Epithelial cell of esophagus (primary cell): ENCODE measurements at regions not wholly inside any gene's neighbourhood (a gene's known extent, or its start where the extent isn't known, plus 50 kb on each side); places are given as distances from the start of the nearest gene placed in this dataset.

Experiments
- DNase-seq: peaks from one replicate; pipeline ENCODE4 v3.0.0; 2010; ENCODE audit warnings: low read depth
- H3K4me3 ChIP-seq: 2 replicates; pipeline ENCODE4 v1.5.1; 2011; ENCODE audit warnings: mild to moderate bottlenecking, low read length, control low read depth
- TF ChIP-seq, protein P1 (sequence below): IDR thresholded peaks from 2 replicates; pipeline ENCODE4 v1.5.1; 2011; ENCODE audit warnings: low read depth, mild to moderate bottlenecking, low read length, control low read depth, inconsistent platforms; ENCODE audit not compliant: insufficient read depth; ENCODE audit errors: missing control alignments

DNA sequence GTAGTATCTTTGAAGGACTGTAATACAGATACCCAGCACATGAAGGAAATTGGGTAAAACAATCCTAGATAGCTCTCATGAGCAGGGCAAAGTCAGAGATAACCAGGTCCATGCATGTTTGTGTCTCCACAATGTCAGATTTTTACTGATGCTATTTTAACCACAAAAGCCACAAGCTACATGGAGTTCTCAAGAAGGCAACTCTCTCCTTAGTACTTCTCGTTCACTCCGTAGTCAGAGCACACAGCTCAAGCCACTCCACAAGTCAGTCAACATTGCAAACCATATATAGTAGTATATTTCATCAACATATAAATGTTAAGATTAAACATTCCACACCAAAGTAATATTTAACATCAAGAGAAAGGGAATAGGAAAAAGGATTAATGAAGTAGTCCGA, 98.0 kb upstream of the PIK3CG start:
- DNase-seq: no peak
- TF ChIP-seq, protein P1, sequence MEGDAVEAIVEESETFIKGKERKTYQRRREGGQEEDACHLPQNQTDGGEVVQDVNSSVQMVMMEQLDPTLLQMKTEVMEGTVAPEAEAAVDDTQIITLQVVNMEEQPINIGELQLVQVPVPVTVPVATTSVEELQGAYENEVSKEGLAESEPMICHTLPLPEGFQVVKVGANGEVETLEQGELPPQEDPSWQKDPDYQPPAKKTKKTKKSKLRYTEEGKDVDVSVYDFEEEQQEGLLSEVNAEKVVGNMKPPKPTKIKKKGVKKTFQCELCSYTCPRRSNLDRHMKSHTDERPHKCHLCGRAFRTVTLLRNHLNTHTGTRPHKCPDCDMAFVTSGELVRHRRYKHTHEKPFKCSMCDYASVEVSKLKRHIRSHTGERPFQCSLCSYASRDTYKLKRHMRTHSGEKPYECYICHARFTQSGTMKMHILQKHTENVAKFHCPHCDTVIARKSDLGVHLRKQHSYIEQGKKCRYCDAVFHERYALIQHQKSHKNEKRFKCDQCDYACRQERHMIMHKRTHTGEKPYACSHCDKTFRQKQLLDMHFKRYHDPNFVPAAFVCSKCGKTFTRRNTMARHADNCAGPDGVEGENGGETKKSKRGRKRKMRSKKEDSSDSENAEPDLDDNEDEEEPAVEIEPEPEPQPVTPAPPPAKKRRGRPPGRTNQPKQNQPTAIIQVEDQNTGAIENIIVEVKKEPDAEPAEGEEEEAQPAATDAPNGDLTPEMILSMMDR: no peak
- H3K4me3 ChIP-seq: no peak overlapping the region

DNA sequence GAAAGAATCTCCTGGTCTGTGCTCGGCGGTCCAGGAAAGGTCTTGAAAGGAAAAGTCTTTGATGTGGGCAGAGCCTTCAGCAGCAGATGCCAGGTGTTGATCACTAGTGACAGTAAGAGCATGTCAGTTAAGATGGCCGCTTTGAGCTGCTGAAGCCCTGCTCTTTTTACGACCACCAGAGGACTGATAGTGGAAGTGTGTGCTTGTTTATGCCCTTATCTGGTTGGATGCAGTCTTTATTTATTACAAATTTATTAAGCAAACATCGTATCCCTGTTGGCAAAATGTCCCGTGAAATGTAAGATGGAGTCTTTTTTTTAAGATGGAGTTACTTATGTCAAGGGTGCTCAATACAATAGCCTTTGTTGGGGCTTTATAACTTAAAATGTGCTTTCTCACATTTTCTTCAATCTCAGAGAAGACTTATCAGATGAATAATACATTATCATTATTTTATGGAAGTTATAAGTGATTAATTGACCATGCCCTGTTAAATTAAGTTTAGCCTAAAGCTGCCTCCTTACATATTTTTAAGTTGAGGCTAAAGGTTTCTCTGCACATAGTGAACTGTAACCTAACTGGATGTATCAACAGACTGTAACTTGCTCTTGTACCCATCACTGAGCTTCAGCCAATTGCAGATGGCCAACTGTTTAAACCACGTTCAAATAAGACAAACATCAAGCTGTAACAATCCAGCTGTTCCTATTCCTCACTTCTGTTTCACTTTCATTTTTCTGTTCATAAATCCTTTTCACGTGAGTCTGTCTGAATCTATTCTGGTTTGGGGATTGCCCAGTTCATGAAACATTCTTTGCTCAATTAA, 97.4 kb upstream of the PIK3CG start:
- TF ChIP-seq, protein P1: no peak
- no peak for DNase-seq
- no peak overlapping the region for H3K4me3 ChIP-seq

DNA sequence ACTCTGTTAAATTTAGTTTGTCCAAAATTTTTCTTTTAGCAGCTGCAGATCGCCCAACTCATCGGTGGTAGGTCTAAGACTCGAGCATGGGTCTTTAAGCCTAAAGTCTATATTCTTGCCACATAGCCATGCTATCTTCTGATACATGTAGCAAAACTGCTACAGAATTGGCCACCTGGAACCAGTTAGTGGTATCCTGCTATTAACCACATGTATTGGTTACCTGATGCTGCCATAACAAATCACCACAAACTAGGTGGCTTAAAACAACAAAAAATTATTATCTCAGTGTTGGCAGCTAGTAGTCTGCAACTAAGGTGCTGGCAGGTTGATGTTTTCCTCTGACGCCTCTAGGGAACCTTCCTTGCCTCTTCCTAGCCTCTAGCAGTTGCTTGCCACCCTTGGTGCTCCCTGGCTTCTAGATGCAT, 96.7 kb upstream of the PIK3CG start:
- TF ChIP-seq, protein P1: no peak
- no peak for DNase-seq
- no peak overlapping the region for H3K4me3 ChIP-seq

DNA sequence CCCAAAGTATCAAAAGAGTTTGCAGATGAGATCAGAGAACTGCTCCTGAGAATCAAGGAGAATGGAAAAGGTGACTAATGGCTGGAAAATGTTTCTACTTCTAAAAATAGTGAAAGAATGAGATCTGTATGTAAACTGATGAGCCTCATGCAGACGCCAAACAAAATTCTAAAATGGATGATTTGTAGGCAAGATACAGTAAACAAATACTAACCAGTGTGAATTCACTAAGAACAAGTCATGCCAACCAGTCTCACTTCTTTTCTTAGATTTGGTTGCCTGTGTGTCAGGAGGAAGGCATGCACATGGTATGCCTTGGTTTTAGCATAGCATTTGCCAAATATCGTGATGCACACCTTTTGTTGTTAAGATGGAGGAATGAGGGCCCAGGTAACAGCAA, 94.9 kb upstream of the PIK3CG start:
- TF ChIP-seq, protein P1: no peak
- peak; percentile 79 for DNase-seq
- no peak overlapping the region for H3K4me3 ChIP-seq

DNA sequence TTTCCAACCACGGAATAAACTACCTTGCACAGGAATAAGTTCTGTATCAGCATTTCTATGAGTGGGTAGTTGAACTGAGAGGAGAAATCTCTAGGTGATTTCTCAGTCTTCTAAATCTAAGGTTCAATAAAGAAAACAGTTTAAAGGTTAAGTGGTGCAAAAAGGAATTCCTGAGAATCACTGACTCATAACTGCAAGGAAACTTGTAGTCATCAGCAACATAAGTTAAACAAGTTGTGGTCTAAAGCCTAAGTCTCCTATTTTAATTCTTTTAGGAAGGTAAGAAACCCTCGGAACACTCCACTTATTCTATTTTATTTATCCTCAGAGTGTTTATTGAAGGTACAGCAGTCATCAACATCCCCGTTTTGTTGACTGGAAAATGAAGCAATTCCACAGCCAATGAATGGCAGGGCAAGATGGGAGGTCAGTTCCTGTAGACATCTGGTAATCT, 92.4 kb upstream of the PIK3CG start:
- no peak overlapping the region for H3K4me3 ChIP-seq
- TF ChIP-seq, protein P1: no peak
- DNase-seq: peak; percentile 67

DNA sequence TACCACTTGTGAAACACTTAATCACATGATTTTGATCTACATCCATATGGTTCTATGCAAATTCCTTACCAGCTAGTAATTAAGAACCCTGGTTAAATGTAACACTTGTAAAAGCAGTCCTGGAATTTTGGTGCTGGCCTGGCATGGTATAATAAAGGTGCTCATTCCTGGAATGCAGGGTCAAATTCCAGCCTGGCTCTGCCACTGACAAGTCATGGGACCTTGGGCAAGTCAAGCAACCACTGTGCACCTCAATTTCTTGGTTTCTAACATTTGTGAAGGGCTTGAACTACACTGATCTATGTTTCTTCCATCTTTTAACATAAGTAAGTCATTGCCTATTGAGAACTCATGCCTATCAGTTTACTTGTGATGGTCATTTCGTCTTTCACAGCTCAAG, 91.9 kb upstream of the PIK3CG start:
- TF ChIP-seq, protein P1: no peak
- DNase-seq: no peak
- H3K4me3 ChIP-seq: no peak overlapping the region

DNA sequence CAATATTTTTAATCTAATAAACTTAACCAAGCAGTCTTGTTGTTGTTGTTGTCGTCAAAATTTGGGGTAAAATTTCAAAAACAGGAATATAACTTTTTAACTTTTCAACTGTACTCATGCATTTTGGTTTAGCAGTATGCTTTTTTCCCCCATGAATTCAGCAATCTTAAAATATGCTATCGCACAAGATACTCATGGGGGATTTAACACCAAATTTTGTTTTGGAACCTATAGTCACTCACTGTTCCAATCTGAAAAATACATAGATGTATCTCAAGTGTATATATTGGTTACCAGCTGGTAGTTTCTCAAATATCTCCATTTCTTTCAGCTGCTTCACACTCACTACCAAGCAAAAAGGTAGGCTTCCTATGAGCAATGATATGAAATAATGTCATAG, 91.4 kb upstream of the PIK3CG start:
- TF ChIP-seq, protein P1: no peak
- no peak overlapping the region for H3K4me3 ChIP-seq

More for the DNA sequence above, 91.4 kb upstream of the PIK3CG start:
- no peak for DNase-seq
